Heart left ventricle (tissue), 13 donors: ENCODE measurements at regions not wholly inside any gene's neighbourhood (a gene's known extent, or its start where the extent isn't known, plus 50 kb on each side); places are given as distances from the start of the nearest gene placed in this dataset.

Source experiments
- CTCF ChIP-seq, 12 donors: fragments of 200-600 bp; sonication (generic) in 4 of 12; IDR thresholded peaks; one replicate each; pipeline versions ENCODE4 v1.5.0 to v1.8.0; 2018 to 2022; ENCODE audit warnings: antibody characterized with exemption in 12 of 12, mild to moderate bottlenecking in 5 of 12
- POLR2A ChIP-seq, 2 donors: fragments of 450-650 bp; IDR thresholded peaks; one replicate each; pipeline ENCODE4 v1.6.1; 2017; ENCODE audit warnings: antibody characterized with exemption in 2 of 2, mild to moderate bottlenecking in 2 of 2, moderate library complexity in 2 of 2
- donor health status: ischemic (EF 13 %, LVEDD 7.1; RV severe dilation, severe dysfunction).
- donor health status: DM: no; HTN: yes; CAD: no.
- donor health status: DM: no; HTN: no; CAD: no.
- donor health status: ischemic (EF 25% LVEDD 6.9; RV normal size, moderate dysfunction).
- donor health status: ischemic (EF 25% LVEDD 5.7; RV mildly dilated, moderate dysfunction).
- donor health status: ischemic (EF 35%, LVEDD 5.7; RV mildly dilated, moderate dysfunction).
- donor health status: nonischemic (EF 11% LVEDD 7.7; RV severe dilation, severe dysfunction).
- donor health status: DM: yes; HTN: yes; CAD: no.
- donor health status: PGD.
- donor health status: ischemic (EF 29% LVEDD 5.4; RV normal size, mild dysfunction).
- donor health status: nonischemic (EF 23%, LVEDD 6.1; RV moderate dilation, normal function).

- TF ChIP-seq CTCF (IDR thresholded peaks at IDR 0.05) (no peak), POLR2A (IDR thresholded peaks at IDR 0.05) (no peak)
Observed at GRCh38 chrX:10314530-10315104, 157.8 kb downstream of the CLCN4 start.
